ENCODE measurements at regions not wholly inside any gene's neighbourhood (a gene's known extent, or its start where the extent isn't known, plus 50 kb on each side); places are given as distances from the start of the nearest gene placed in this dataset.

- no peaks in the 10 kb centered on the region for H3K4me1 Mint-ChIP-seq
- ATAC-seq (peak; percentile 57), DNase-seq (ENCODE audit: low spot score) (peak; percentile 60)
- H3K36me3 Mint-ChIP-seq (ENCODE audit: low read depth) = no peaks in the 10 kb centered on the region
- Histone ChIP-seq H3K9me2 (ENCODE audit: insufficient read depth) (no peaks in the 10 kb centered on the region), H3K4me1 (ENCODE audit: insufficient read depth) (no peaks in the 10 kb centered on the region), H2AFZ (no peak overlapping the region), H3K27ac (ENCODE audit: low read depth) (no peak overlapping the region), H3K4me3 (no peak overlapping the region), H4K20me1 (replicated peaks; ENCODE audit: insufficient read depth) (no peaks in the 10 kb centered on the region), H3K27me3 (ENCODE audit: insufficient read depth) (no peaks in the 10 kb centered on the region), H3F3A (replicated peaks; ENCODE audit: low read depth) (no peaks in the 10 kb centered on the region), H3K4me2 (no peak overlapping the region), H3K36me3 (ENCODE audit: insufficient read depth) (no peaks in the 10 kb centered on the region), H3K79me2 (replicated peaks; ENCODE audit: insufficient read depth) (no peaks in the 10 kb centered on the region)
- H3K9me3 Mint-ChIP-seq = no peaks in the 10 kb centered on the region; the same call in 2 of the 3 replicates
- TF ChIP-seq ETS1 (IDR thresholded peaks at IDR 0.05) (no peak), CTCF (conservative IDR thresholded peaks at IDR 0.05; ENCODE audit: low read depth in 2 of 2) (peak; percentile 73 to 87)
- H3K4me3 Mint-ChIP-seq = no peak overlapping the region
- H3K27me3 Mint-ChIP-seq (ENCODE audit: insufficient read depth, low read depth, poor library complexity) = no peaks in the 10 kb centered on the region
- H3K27ac Mint-ChIP-seq = no peak overlapping the region
Measured at GRCh38 chr12:33514893-33515292, 75.3 kb upstream of the SYT10 start.

GRCh38 chr12:33519566-33519965 is 79.9 kb upstream of the SYT10 start:
- Histone ChIP-seq H4K20me1 (replicated peaks; ENCODE audit: insufficient read depth) (no peaks in the 10 kb centered on the region), H3K27me3 (ENCODE audit: insufficient read depth) (no peaks in the 10 kb centered on the region), H3K79me2 (replicated peaks; ENCODE audit: insufficient read depth) (no peaks in the 10 kb centered on the region), H3K27ac (ENCODE audit: low read depth) (no peak overlapping the region), H2AFZ (no peak overlapping the region), H3K4me2 (no peak overlapping the region), H3K36me3 (ENCODE audit: insufficient read depth) (no peaks in the 10 kb centered on the region), H3K9me2 (ENCODE audit: insufficient read depth) (no peaks in the 10 kb centered on the region), H3F3A (replicated peaks; ENCODE audit: low read depth) (no peaks in the 10 kb centered on the region), H3K4me3 (no peak overlapping the region), H3K4me1 (ENCODE audit: insufficient read depth) (peaks cover 11% of the 10 kb centered on the region)
- Mint-ChIP-seq H3K36me3 (ENCODE audit: low read depth) (no peaks in the 10 kb centered on the region), H3K4me3 (no peak overlapping the region), H3K9me3 (peaks cover 5% of the 10 kb centered on the region; the same call in 2 of the 3 replicates), H3K27me3 (ENCODE audit: insufficient read depth, low read depth, poor library complexity) (no peaks in the 10 kb centered on the region), H3K27ac (no peak overlapping the region), H3K4me1 (peaks cover 6% of the 10 kb centered on the region; the same call in 2 of the 3 replicates)
- no peak for DNase-seq (ENCODE audit: low spot score)
- no peak for ATAC-seq
- no peak for TF ChIP-seq NANOG (IDR thresholded peaks at IDR 0.05; ENCODE audit: borderline replicate concordance)
- TF ChIP-seq REST (IDR thresholded peaks at IDR 0.05; ENCODE audit: unreplicated experiment) = no peak
- TF ChIP-seq EZH2 (IDR thresholded peaks at IDR 0.05; ENCODE audit: low read depth, unreplicated experiment) = no peak
- no peak for TF ChIP-seq ZNF462 (CRISPR knock-in tag; IDR thresholded peaks at IDR 0.05)
- TF ChIP-seq STAT1 (IDR thresholded peaks at IDR 0.05; ENCODE audit: unreplicated experiment) = no peak
- no peak for TF ChIP-seq ETS1 (IDR thresholded peaks at IDR 0.05)
